Transverse colon (tissue), 4 donors: ENCODE measurements at regions not wholly inside any gene's neighbourhood (a gene's known extent, or its start where the extent isn't known, plus 50 kb on each side); places are given as distances from the start of the nearest gene placed in this dataset.

ENCODE experiments used
- DNase-seq: peaks from one replicate; pipeline ENCODE4 v3.0.0-alpha.2; 2019
- H3K27ac ChIP-seq, 4 donors: fragments of 200-600 bp; sonication (generic); 2 replicates each; pipeline ENCODE4 v1.5.1; 2016 to 2018; ENCODE audit warnings: inconsistent platforms in 4 of 4
- H3K27me3 ChIP-seq: fragments of 200-600 bp; sonication (generic); 2 replicates; pipeline ENCODE4 v1.5.1; 2017; ENCODE audit warnings: inconsistent platforms
- H3K36me3 ChIP-seq, 4 donors: fragments of 200-600 bp; sonication (generic); 2 replicates each; pipeline ENCODE4 v1.5.1; 2017 to 2019; ENCODE audit warnings: inconsistent platforms in 4 of 4
- H3K4me1 ChIP-seq, 4 donors: fragments of 200-600 bp; sonication (generic); 2 replicates each; pipeline ENCODE4 v1.5.1; 2017 to 2020; ENCODE audit warnings: inconsistent platforms in 4 of 4
- H3K4me3 ChIP-seq, 4 donors: fragments of 200-600 bp; sonication (generic); 1 replicate in 1 of 4; 2 replicates in 3 of 4; pipeline versions ENCODE4 v1.5.1 to v1.6.1; 2017 to 2019; ENCODE audit warnings: inconsistent platforms in 4 of 4
- H3K9me3 ChIP-seq, 2 donors: fragments of 200-600 bp; sonication (generic); 2 replicates each; pipeline ENCODE4 v1.5.1; 2017 to 2019; ENCODE audit warnings: inconsistent platforms in 2 of 2
- CTCF ChIP-seq, 5 experiments: fragments of 200-600 bp in 3 of 5; fragments of 450-650 bp in 2 of 5; sonication (generic) in 3 of 5; IDR thresholded peaks; 1 replicate in 2 of 5; 2 replicates in 3 of 5; pipeline ENCODE4 v1.5.1; 2016 to 2017; ENCODE audit warnings: antibody characterized with exemption in 5 of 5, inconsistent platforms in 3 of 5, mild to moderate bottlenecking in 2 of 5, moderate library complexity in 1 of 5
- EP300 ChIP-seq: sonication (generic); formaldehyde crosslinking; IDR thresholded peaks from one replicate; pipeline ENCODE4 v1.6.1; 2017; ENCODE audit warnings: antibody characterized with exemption, low read depth
- POLR2A ChIP-seq: fragments of 450-650 bp; IDR thresholded peaks from one replicate; pipeline ENCODE4 v1.6.1; 2016; ENCODE audit warnings: antibody characterized with exemption, mild to moderate bottlenecking, moderate library complexity
- POLR2AphosphoS5 ChIP-seq, 3 donors: sonication (generic); formaldehyde crosslinking; IDR thresholded peaks; one replicate each; pipeline ENCODE4 v1.6.1; 2016; ENCODE audit warnings: antibody characterized with exemption in 3 of 3
- WGBS, 2 donors: methylation state at CpG; one replicate each; pipeline ENCODE4 v1.1.5; 2018; ENCODE audit warnings: low coverage in 1 of 2; 5-methylcytosine and 5-hydroxymethylcytosine counted together
- in situ Hi-C, 4 donors: fragments of 200-750 bp; cut with MboI; loops; one replicate each; pipeline versions ENCODE4 v1.15.0 to v1.15.1; 2017; ENCODE audit warnings: low sequenced_read_pairs in 3 of 4, low pct_ligation_motif_present in 1 of 4, low pct_unique_long_range_greater_than_20kb in 1 of 4
- intact Hi-C: fragments of 100-400 bp; cut with DNase I; formaldehyde crosslinking; loops from one replicate; pipeline ENCODE4 v1.15.1; 2023; ENCODE audit warnings: low total_unique reads

GRCh38 chr15:53197426-53197839 lies 407.3 kb upstream of the ONECUT1 start:
- Histone ChIP-seq H3K27ac (no peak overlapping the region), H3K27me3 (peaks cover 15% of the 10 kb centered on the region), H3K4me3 (no peak overlapping the region), H3K4me1 (peaks cover 0 to 5% (median 0%) of the 10 kb centered on the region in 4 donors), H3K36me3 (no peaks in the 10 kb centered on the region), H3K9me3 (no peaks in the 10 kb centered on the region)
- in situ Hi-C loops, result loop anchor here in 2 of 4 donors (5.0 to 25.0 kb wide), 2 partner anchors 410 to 420 kb away; partner anchors contain the start of gene ONECUT1 (in 1 of the 2)
- intact Hi-C loops, result loop anchor here (2.0 kb wide), 1 partner anchor 23 kb away; no protein-coding TSS in a partner anchor
- DNase-seq, result peak; percentile 58
- WGBS, 2 donors, result 0 to 5% methylated on average over 1 to 21 of the region's 23 CpGs
- TF ChIP-seq POLR2AphosphoS5 (IDR thresholded peaks at IDR 0.05), result no peak
- peak; percentile 74 to 86 (median 80) for TF ChIP-seq CTCF (IDR thresholded peaks at IDR 0.05)

- Histone ChIP-seq H3K4me3 (no peak overlapping the region), H3K27ac (no peak overlapping the region), H3K4me1 (peaks cover 0 to 5% (median 0%) of the 10 kb centered on the region in 4 donors), H3K9me3 (no peaks in the 10 kb centered on the region), H3K27me3 (peaks cover 15% of the 10 kb centered on the region), H3K36me3 (no peaks in the 10 kb centered on the region)
- intact Hi-C loops, result loop anchor here (2.0 kb wide), 1 partner anchor 22 kb away; no protein-coding TSS in a partner anchor
- TF ChIP-seq EP300 (no peak), POLR2AphosphoS5 (IDR thresholded peaks at IDR 0.05) (no peak), POLR2A (no peak), CTCF (IDR thresholded peaks at IDR 0.05) (no peak)
- in situ Hi-C loops, result loop anchor here in 2 of 4 donors (5.0 to 25.0 kb wide), 2 partner anchors 409 to 419 kb away; partner anchors contain the start of gene ONECUT1 (in 1 of the 2)
- WGBS, 2 donors, result 52 to 66% methylated on average over 7 to 11 of the region's 11 CpGs
- no peak for DNase-seq
Observed at GRCh38 chr15:53196788-53197187, 406.7 kb upstream of the ONECUT1 start.

GRCh38 chr15:53196242-53196641 lies 406.1 kb upstream of the ONECUT1 start:
- Histone ChIP-seq H3K9me3 (no peaks in the 10 kb centered on the region), H3K4me3 (no peak overlapping the region), H3K36me3 (no peaks in the 10 kb centered on the region), H3K27me3 (peaks cover 15% of the 10 kb centered on the region), H3K27ac (no peak overlapping the region), H3K4me1 (peaks cover 0 to 5% (median 0%) of the 10 kb centered on the region in 4 donors)
- in situ Hi-C loops, result loop anchor here in 2 of 4 donors (5.0 to 25.0 kb wide), 2 partner anchors 409 to 419 kb away; partner anchors contain the start of gene ONECUT1 (in 1 of the 2)
- DNase-seq, result no peak
- intact Hi-C loops, result loop anchor here (2.0 kb wide), 1 partner anchor 21 kb away; no protein-coding TSS in a partner anchor
- TF ChIP-seq EP300, result no peak
- no peak for TF ChIP-seq POLR2A
- no peak for TF ChIP-seq POLR2AphosphoS5 (IDR thresholded peaks at IDR 0.05)
- no peak for TF ChIP-seq CTCF (IDR thresholded peaks at IDR 0.05)
- 56 to 66% methylated on average over 4 to 5 of the region's 5 CpGs for WGBS, 2 donors

- Histone ChIP-seq H3K27ac (no peak overlapping the region), H3K36me3 (no peaks in the 10 kb centered on the region), H3K27me3 (peaks cover 8% of the 10 kb centered on the region), H3K9me3 (no peaks in the 10 kb centered on the region), H3K4me3 (no peak overlapping the region), H3K4me1 (peaks cover 0 to 5% (median 0%) of the 10 kb centered on the region in 4 donors)
- intact Hi-C loops, result no loop called here
- WGBS, 2 donors, result 34 to 50% methylated on average over 2 of the region's 2 CpGs
- DNase-seq, result no peak
- in situ Hi-C loops, result loop anchor here in 1 of 4 donors (25.0 kb wide), 1 partner anchor 406 kb away; the partner anchor contains the start of gene ONECUT1
- TF ChIP-seq CTCF (IDR thresholded peaks at IDR 0.05), result no peak
- TF ChIP-seq POLR2AphosphoS5 (IDR thresholded peaks at IDR 0.05), result no peak
- TF ChIP-seq EP300, result no peak
- no peak for TF ChIP-seq POLR2A
Observed at GRCh38 chr15:53193149-53193548, 403.0 kb upstream of the ONECUT1 start.
